PC-9 (cell line): ENCODE measurements at regions not wholly inside any gene's neighbourhood (a gene's known extent, or its start where the extent isn't known, plus 50 kb on each side); places are given as distances from the start of the nearest gene placed in this dataset.

ENCODE experiments used
- BruUV-seq: library from RNA; stranded (reverse); fragments of 400-500 nt; replicated peaks from 2 replicates; lab custom pipeline; 2021; lab: Mats Ljungman, UMichigan
- CTCF ChIA-PET: fragments of 300-600 bp; sonication (Branson Sonifier 250); formaldehyde crosslinking; loops from one replicate; lab custom pipeline; 2022; ENCODE audit warnings: antibody characterized with exemption; lab: Charles Lee
- POLR2A ChIA-PET: fragments of 300-600 bp; sonication (Branson Sonifier 250); formaldehyde crosslinking; loops from one replicate; lab custom pipeline; 2022; ENCODE audit warnings: antibody characterized with exemption; ENCODE audit not compliant: unreplicated experiment; lab: Charles Lee
- DNase-seq, 2 experiments: peaks; one replicate each; pipeline versions ENCODE4 v3.0.0 to v3.0.0-alpha.2; 2015 to 2022; ENCODE audit warnings: mixed read lengths in 1 of 2
- H2AFZ ChIP-seq: fragments of 200-600 bp; sonication (generic); 2 replicates; pipeline ENCODE4 v1.8.1; 2017; ENCODE audit warnings: antibody characterized with exemption
- H3F3A ChIP-seq: fragments of 200-600 bp; sonication (generic); 2 replicates; pipeline ENCODE4 v1.8.1; 2017; ENCODE audit warnings: antibody characterized with exemption, mild to moderate bottlenecking, low read depth; ENCODE audit not compliant: insufficient read depth
- H3K27ac ChIP-seq: fragments of 200-600 bp; sonication (generic); 2 replicates; pipeline ENCODE4 v1.6.1; 2016; ENCODE audit warnings: mixed run types
- H3K27me3 ChIP-seq: fragments of 200-600 bp; sonication (generic); 2 replicates; pipeline ENCODE4 v1.6.1; 2016; ENCODE audit warnings: low read depth, mixed run types; ENCODE audit not compliant: insufficient read depth
- H3K36me3 ChIP-seq: fragments of 200-600 bp; sonication (generic); 2 replicates; pipeline ENCODE4 v1.6.1; 2016; ENCODE audit warnings: low read depth, mixed run types
- H3K4me1 ChIP-seq: fragments of 200-600 bp; sonication (generic); replicated peaks from 2 replicates; pipeline ENCODE4 v1.6.1; 2016; ENCODE audit warnings: mixed run types; ENCODE audit not compliant: insufficient read depth
- H3K4me2 ChIP-seq: fragments of 200-600 bp; sonication (generic); 2 replicates; pipeline ENCODE4 v1.6.1; 2017; ENCODE audit warnings: mixed run types
- H3K4me3 ChIP-seq: fragments of 200-600 bp; sonication (generic); 2 replicates; pipeline ENCODE4 v1.6.1; 2016; ENCODE audit warnings: mixed run types
- H3K79me2 ChIP-seq: fragments of 200-600 bp; sonication (generic); 2 replicates; pipeline ENCODE4 v1.6.1; 2017; ENCODE audit warnings: low read depth, mixed run types
- H3K9me2 ChIP-seq: fragments of 200-600 bp; sonication (generic); 2 replicates; pipeline ENCODE4 v1.8.1; 2017; ENCODE audit warnings: mild to moderate bottlenecking; ENCODE audit not compliant: insufficient read depth
- H3K9me3 ChIP-seq: fragments of 200-600 bp; sonication (generic); 2 replicates; pipeline ENCODE4 v1.8.1; 2016; ENCODE audit warnings: low read depth; ENCODE audit not compliant: insufficient read depth
- H4K20me1 ChIP-seq: fragments of 200-600 bp; sonication (generic); 2 replicates; pipeline ENCODE4 v1.8.1; 2017; ENCODE audit not compliant: insufficient read depth
- CTCF ChIP-seq: fragments of 200-600 bp; sonication (generic); conservative IDR thresholded peaks from 2 replicates; pipeline ENCODE4 v1.6.1; 2017; ENCODE audit warnings: mixed run types, antibody characterized with exemption, mild to moderate bottlenecking, moderate library complexity
- EZH2 ChIP-seq: fragments of 200-600 bp; sonication (generic); IDR thresholded peaks from 2 replicates; pipeline ENCODE4 v1.8.0; 2017; ENCODE audit warnings: antibody characterized with exemption, low read depth
- intact Hi-C: fragments of 100-400 bp; cut with micrococcal nuclease; formaldehyde crosslinking; loops from one replicate; pipeline ENCODE4 v1.10.0; 2022; ENCODE audit not compliant: unreplicated experiment

- Histone ChIP-seq H4K20me1 (no peaks in the 10 kb centered on the region), H3K27ac (peak overlapping the region; percentile 52), H3K36me3 (no peaks in the 10 kb centered on the region), H3K9me3 (peaks cover 23% of the 10 kb centered on the region), H3K9me2 (no peaks in the 10 kb centered on the region), H3F3A (peaks cover 17% of the 10 kb centered on the region; the same call in 1 of the 2 replicates), H2AFZ (no peak overlapping the region), H3K4me3 (no peak overlapping the region), H3K79me2 (no peaks in the 10 kb centered on the region), H3K27me3 (no peaks in the 10 kb centered on the region), H3K4me2 (peak overlapping the region; percentile 21), H3K4me1 (peaks cover 31% of the 10 kb centered on the region)
- intact Hi-C loops = no loop called here
- TF ChIP-seq CTCF = no peak
- TF ChIP-seq EZH2 = no peak
- CTCF ChIA-PET = no interaction called here
- BruUV-seq = no TSS peak
- POLR2A ChIA-PET = no interaction called here
- DNase-seq = peak in 1 of 2 experiments; percentile 88
Measured at GRCh38 chr5:93235761-93236160, 345.3 kb downstream of the NR2F1-AS1 start.

- no peak for DNase-seq
- no peaks in the 10 kb centered on the region for H3K27me3 ChIP-seq
- H3K4me2 ChIP-seq = no peak overlapping the region
- H4K20me1 ChIP-seq = no peaks in the 10 kb centered on the region
- no peaks in the 10 kb centered on the region for H3K4me1 ChIP-seq
- intact Hi-C loops = no loop called here
- TF ChIP-seq EZH2 (no peak), CTCF (no peak)
- BruUV-seq = no TSS peak
- POLR2A ChIA-PET = no interaction called here
- H3K4me3 ChIP-seq = no peak overlapping the region
- no peak overlapping the region for H2AFZ ChIP-seq
- H3F3A ChIP-seq = no peaks in the 10 kb centered on the region
- H3K9me2 ChIP-seq = no peaks in the 10 kb centered on the region
- no peaks in the 10 kb centered on the region; the same call in 1 of the 2 replicates for H3K36me3 ChIP-seq
- CTCF ChIA-PET = no interaction called here
- H3K79me2 ChIP-seq = no peaks in the 10 kb centered on the region
- H3K9me3 ChIP-seq = peaks cover 5% of the 10 kb centered on the region; the same call in 1 of the 2 replicates
- no peak overlapping the region for H3K27ac ChIP-seq
Measured at GRCh38 chr5:93226202-93226735, 354.8 kb downstream of the NR2F1-AS1 start.

GRCh38 chr5:93225748-93226147 lies 355.3 kb downstream of the NR2F1-AS1 start:
- Histone ChIP-seq H3F3A (no peaks in the 10 kb centered on the region), H3K79me2 (no peaks in the 10 kb centered on the region), H3K4me2 (no peak overlapping the region), H3K27me3 (no peaks in the 10 kb centered on the region), H3K9me2 (no peaks in the 10 kb centered on the region), H3K36me3 (no peaks in the 10 kb centered on the region; the same call in 1 of the 2 replicates), H3K4me1 (no peaks in the 10 kb centered on the region), H4K20me1 (no peaks in the 10 kb centered on the region), H2AFZ (no peak overlapping the region), H3K9me3 (peaks cover 5% of the 10 kb centered on the region; the same call in 1 of the 2 replicates), H3K4me3 (no peak overlapping the region), H3K27ac (no peak overlapping the region)
- BruUV-seq = no TSS peak
- no peak for DNase-seq
- TF ChIP-seq CTCF (no peak), EZH2 (no peak)
- CTCF ChIA-PET = no interaction called here
- intact Hi-C loops = no loop called here
- POLR2A ChIA-PET = no interaction called here
